NCI-H524 (cell line): ENCODE measurements at regions not wholly inside any gene's neighbourhood (a gene's known extent, or its start where the extent isn't known, plus 50 kb on each side); places are given as distances from the start of the nearest gene placed in this dataset.

Source experiments
- DNase-seq, 2 experiments: peaks; one replicate each; lab custom pipeline; 2025; lab: John Stamatoyannopoulos, UW

- DNase-seq: peak in 1 of 2 experiments; percentile 19
These were observed 129.2 kb downstream of the RPS24 start for GRCh38 chr10:78162853-78163252.

- DNase-seq: peak; percentile 29 to 77
These were observed 131.0 kb downstream of the RPS24 start for GRCh38 chr10:78164702-78165101.

DNA sequence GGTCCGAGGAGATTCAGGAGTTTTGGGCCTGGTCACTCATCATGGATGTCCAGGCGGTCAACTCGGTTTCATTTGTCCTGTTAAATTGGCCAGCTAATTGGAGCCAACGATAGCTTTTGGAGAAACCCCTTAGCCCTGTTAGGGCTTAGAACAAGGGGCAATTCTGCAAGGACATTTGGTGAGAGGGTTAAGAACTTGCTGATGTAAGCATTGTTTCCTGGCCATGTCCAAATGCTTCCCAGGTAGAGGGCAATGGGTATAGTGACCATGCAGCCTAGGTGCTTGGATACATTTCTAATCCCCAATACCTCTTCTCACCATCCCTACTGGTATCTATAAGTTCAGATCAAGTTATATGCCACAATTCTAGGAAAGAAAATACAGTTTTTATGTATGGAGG, 131.5 kb downstream of the RPS24 start:
- DNase-seq: no peak

DNA sequence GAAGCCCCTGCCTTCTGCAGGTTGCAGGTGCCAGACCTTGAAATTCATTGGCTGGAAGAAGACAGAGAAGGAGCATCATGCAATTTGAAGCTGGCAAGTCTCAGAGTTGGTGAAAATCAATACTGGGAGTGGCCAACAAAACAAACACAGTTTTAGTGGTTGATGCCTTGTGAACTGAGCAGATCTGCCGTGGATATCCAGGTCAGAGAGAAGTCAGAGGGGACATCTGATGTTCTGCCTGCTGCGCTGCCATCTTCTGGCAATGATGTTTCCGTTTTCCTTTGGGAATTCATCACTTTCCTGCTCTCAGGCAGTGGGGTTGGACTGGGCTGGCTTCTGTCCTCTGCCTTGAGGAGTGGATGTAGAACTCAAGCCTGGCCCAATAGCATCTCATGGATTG, 132.0 kb downstream of the RPS24 start:
- peak in 1 of 2 experiments; percentile 58 for DNase-seq

GRCh38 chr10:78166261-78166660, 132.6 kb downstream of the RPS24 start:
- peak in 1 of 2 experiments; percentile 16 for DNase-seq

GRCh38 chr10:78169214-78169613, 135.6 kb downstream of the RPS24 start:
- DNase-seq: no peak

- no peak for DNase-seq
These were observed 136.4 kb downstream of the RPS24 start for GRCh38 chr10:78170026-78170475.

GRCh38 chr10:78171633-78172400, 138.2 kb downstream of the RPS24 start:
- DNase-seq: no peak

DNA sequence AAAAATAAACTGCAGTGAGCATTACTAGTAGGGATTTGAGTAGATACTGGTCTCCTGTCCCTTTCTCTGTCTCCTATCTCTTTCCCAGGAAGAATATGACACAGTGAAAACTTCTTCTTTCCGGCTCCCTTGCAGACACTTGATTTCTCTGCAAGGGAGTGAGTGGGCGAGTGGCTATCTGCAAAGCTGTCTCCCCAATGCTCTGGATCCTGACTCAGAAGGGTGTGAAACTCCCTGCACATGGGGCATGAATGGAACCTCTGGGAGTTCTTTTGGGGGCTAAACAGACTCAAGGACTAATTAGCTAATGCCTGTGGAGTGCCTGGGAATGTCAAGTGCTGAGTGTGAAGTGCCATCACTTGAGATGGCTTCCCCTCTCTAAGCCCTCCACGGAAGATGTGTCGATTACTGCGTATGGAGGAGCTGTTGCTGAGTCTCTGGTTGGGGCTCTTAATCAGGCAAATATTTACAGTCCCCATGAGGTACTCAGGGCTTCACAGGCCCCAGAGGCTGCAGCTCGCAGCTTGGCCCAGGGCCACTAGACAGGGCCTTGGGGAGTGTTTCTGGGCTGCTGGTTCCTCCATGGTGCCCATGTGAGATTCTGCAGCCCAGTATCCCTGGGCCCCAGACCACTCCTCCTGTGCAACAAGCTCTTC, 139.8 kb downstream of the RPS24 start:
- peak; percentile 49 to 81 for DNase-seq

GRCh38 chr10:78175444-78176015, 141.9 kb downstream of the RPS24 start:
- DNase-seq: no peak

DNA sequence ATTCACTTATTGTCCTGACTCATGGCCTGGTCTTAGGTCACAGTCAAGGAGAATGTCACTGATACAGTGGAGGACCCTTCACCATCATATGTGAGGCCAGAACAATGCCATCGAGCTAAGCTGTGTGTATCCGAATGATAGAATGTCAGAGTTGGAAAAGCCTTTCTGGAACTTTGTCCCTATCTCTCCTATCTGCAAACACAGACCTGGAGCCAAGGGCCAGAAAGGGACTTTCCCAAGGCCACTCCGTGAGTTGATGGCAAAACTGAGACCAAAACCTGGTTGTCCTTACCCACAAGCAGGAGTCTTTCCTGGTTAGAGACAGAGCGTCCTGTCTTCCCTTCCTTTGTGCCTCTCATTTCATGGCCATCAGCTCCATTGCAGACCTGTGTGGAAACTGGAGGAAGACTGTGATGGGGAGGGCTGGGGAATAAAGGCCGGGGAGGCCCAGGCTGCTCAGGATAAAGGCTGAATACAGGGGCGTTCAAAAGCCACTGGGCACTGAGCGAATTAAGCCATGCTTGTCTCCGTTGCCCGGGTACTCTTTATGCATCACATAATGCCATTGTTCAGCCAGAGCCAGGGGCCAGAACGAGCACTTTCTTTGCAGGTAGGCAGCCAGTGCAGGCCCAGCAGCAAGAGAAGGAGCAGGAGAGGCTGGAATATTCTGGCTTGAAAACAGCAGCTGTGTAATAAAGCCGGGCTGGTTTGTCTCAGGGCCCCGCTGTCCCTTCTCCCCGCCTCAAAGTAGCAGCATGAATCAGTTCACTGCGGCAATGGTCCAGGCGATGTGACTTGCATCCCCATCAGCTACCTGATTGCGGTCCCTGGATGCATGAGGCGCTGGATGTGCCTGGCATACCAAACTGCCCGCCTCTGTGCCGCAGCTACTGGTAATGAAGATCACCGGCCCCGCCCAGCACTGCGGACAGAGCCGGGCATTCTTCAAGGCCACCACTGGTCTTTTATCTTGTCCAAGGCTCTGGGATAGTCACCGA, 143.0 kb downstream of the RPS24 start:
- no peak for DNase-seq

DNA sequence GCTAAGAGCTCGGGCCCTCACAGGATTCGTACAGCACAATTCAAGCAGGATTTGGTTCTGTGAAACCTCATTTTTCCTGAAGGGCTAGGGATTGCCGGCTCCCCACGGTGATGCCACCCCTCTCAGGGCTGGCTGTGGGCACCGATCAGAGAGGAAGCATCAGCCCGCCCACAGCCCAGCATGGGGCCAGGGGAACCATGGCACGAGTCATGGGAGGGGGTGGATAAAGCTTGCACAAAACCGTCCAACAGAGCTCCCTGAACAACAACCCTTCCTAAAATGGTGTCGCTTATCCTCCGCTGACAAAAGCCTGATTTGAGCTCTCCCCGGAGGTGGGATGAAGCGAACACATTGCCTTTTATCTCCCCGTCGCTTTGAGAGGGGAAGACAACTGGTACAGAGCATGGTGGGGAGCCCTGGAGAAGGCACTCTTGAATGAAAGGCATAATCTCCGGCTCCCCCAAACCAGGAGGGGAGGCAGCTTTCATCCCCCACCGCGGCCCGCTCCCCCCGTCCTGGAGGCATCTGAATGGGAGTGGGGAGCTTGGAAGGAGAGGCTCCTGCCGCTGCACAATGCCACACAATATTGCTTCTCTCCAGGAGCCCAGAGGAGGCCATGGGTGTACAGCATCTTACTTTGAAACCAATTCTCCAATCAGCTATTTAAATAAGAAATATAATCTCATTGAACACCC, 144.0 kb downstream of the RPS24 start:
- no peak for DNase-seq

DNA sequence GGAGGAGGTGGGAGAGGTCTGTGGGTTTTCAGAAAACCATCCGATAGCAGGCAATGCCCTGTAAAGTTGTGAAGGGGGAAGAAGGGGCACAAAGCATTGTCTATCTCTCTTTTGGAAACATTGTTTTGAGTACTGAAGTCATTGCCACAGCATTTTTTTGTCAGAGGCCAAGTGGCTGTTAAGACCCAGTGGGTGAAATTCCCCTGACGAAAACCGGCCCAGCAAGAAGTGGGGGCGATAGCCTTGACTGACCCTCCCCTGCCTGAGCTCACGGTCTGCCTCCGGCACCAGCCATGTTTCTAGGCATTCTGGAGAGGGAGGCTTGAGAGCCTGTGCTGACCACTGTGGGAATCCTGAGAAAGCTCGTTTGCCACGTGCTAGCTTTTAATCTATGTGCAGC, 144.7 kb downstream of the RPS24 start:
- no peak for DNase-seq

DNA sequence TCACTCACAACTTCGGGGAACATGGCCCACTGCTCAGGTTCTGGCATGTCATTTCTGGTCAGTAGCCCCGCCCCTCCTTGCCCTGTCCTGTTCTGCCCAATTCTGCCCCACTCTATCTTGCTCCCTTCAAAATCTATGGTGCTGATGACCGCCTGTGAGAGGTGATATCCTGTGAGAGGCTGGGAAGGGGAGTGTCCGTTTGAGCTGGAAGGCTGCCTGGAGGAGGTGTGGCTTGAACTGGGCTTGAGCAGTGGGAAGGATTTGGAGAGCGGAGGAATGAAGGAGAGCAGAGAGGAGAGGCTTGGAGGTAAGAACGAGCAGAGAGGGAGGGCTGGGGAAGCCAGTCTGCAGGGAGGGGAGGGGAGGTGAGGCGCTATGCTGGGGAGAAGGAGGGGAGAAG, 145.3 kb downstream of the RPS24 start:
- no peak for DNase-seq

GRCh38 chr10:78179886-78180705, 146.4 kb downstream of the RPS24 start:
- no peak for DNase-seq

GRCh38 chr10:78181381-78182055, 147.9 kb downstream of the RPS24 start:
- no peak for DNase-seq

- no peak for DNase-seq
These were observed 149.2 kb downstream of the RPS24 start for GRCh38 chr10:78182841-78183240.

DNA sequence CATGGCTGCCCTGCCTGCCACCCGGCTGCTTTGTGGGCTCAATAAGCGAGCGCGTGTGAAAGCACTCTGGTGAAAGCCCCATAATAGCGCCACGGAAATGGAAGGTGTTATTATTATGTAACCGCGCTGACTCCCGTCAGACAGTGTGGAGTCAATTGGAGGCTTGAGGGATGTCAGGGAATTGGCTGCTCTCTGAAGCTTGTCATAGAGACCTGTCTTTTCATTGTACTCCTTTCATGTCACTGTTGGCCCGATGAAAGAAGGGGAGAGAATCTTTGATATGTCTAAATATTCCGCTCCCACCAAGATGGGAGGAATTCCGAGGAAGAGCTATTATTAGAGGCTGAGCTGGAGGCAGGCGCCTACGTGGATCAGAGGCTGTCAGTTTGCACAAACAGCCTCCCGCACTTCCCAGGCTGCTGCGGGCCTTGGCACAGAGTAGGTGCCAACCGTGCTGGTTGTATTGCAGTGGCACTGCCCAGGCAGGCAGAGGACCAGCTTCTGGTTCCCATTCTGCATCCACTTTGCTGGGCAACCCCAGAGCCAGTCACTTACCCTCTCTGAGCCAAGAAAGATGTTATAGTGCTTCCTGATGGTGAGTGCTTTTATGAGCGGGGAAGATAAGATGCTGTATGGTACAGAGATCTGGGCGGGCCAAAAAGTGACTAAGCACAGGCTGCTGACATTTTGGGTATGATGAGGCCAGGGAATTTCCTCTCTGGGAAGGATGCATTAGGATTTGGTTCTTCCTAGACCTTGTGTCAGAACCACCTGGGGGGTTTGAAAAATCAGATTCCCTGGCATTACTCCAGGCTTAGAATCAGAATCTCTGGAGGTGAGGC, 151.4 kb downstream of the RPS24 start:
- DNase-seq: no peak

GRCh38 chr10:78185693-78186055, 152.0 kb downstream of the RPS24 start:
- no peak for DNase-seq
